H1 (cell line): ENCODE measurements at regions not wholly inside any gene's neighbourhood (a gene's known extent, or its start where the extent isn't known, plus 50 kb on each side); places are given as distances from the start of the nearest gene placed in this dataset.

Experiments used
- ATF3 ChIP-seq: IDR thresholded peaks from 2 replicates; pipeline ENCODE4 v1.6.1; 2011; ENCODE audit warnings: low read depth, mild to moderate bottlenecking, low read length; ENCODE audit not compliant: insufficient read depth
- EP300 ChIP-seq, 2 experiments: IDR thresholded peaks; 1 replicate in 1 of 2; 2 replicates in 1 of 2; pipeline ENCODE4 v1.6.1; 2011 to 2012; ENCODE audit warnings: low read depth in 2 of 2, low read length in 2 of 2, mild to moderate bottlenecking in 2 of 2, borderline replicate concordance in 1 of 2, inconsistent platforms in 1 of 2, moderate library complexity in 1 of 2
- RAD21 ChIP-seq, 2 experiments: IDR thresholded peaks in 1 of 2; conservative IDR thresholded peaks in 1 of 2; 2 replicates each; pipeline ENCODE4 v1.6.1; 2011; ENCODE audit warnings: low read depth in 2 of 2, low read length in 2 of 2, improper control_type of control experiment in 1 of 2, inconsistent platforms in 1 of 2, mild to moderate bottlenecking in 1 of 2, moderate library complexity in 1 of 2
- RBBP5 ChIP-seq: IDR thresholded peaks from 2 replicates; pipeline ENCODE4 v1.7.1; 2012; ENCODE audit warnings: low read depth, mild to moderate bottlenecking, inconsistent platforms, low read length, moderate library complexity, borderline replicate concordance
- SP4 ChIP-seq: IDR thresholded peaks from 2 replicates; pipeline ENCODE4 v1.6.1; 2012; ENCODE audit warnings: low read length, inconsistent platforms

GRCh38 chr4:156238171-156238570 is 284.5 kb upstream of the CTSO start (continued):
- TF ChIP-seq EP300 (IDR thresholded peaks at IDR 0.05; ENCODE audit: borderline replicate concordance in 1 of 2, low read depth in 2 of 2, low read length in 2 of 2) (no peak), SP4 (no peak), ATF3 (no peak), RBBP5 (no peak), RAD21 (IDR thresholded peaks at IDR 0.05 in 1 of 2, conservative IDR thresholded peaks at IDR 0.05 in 1 of 2; ENCODE audit: low read depth in 2 of 2, low read length in 2 of 2) (no peak)
